ENCODE measurements at regions not wholly inside any gene's neighbourhood (a gene's known extent, or its start where the extent isn't known, plus 50 kb on each side); places are given as distances from the start of the nearest gene placed in this dataset.

GRCh38 chr11:28383456-28383855 is 275.3 kb downstream of the METTL15 start:
- DNase-seq: no peak
- in situ Hi-C loops (cut with HindIII; ENCODE audit: low pct_ligation_motif_present, low pct_unique_long_range_greater_than_20kb, low sequenced_read_pairs): no loop called here

All from ACHN (cell line).